ENCODE measurements at regions not wholly inside any gene's neighbourhood (a gene's known extent, or its start where the extent isn't known, plus 50 kb on each side); places are given as distances from the start of the nearest gene placed in this dataset.
A peak's percentile ranks its signal among the peaks of the same experiment; 100 is the strongest.

DNA sequence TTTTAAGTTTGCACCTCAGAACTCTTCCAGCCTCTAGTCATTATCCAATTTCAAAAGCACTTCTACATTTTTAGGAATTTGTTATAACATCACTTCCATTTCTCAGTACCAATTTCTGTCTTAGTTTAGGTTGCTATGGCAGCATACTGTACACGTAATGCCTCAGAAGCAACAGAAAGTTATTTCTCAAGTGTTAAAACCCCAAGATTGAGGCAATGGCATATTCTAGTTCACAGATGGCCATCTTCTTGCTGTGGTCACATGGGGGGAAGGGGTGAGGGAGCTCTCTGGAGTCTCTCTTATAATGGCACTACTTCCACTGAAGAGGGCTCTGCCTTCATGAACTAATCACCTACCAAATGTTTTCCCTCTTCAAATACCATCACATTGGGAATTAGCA, 220.3 kb upstream of the CTSO start:
- Histone ChIP-seq H3K4me1 (no peaks in the 10 kb centered on the region), H3K27ac (no peak overlapping the region), H3K27me3 (no peaks in the 10 kb centered on the region), H3K9me3 (no peaks in the 10 kb centered on the region), H3K36me3 (no peaks in the 10 kb centered on the region), H3K4me3 (no peak overlapping the region)
- no peak for ATAC-seq
- whole genome bisulfite sequencing, 2 donors (ENCODE audit: low coverage in 1 of 2): 75 to 86% methylated on average over 1 of the region's 1 CpG
- no peak for TF ChIP-seq POLR2A (IDR thresholded peaks at IDR 0.05)
- TF ChIP-seq EP300 (IDR thresholded peaks at IDR 0.05): no peak
- TF ChIP-seq POLR2AphosphoS5 (IDR thresholded peaks at IDR 0.05): no peak
- no peak for TF ChIP-seq CTCF (IDR thresholded peaks at IDR 0.05)

GRCh38 chr4:156173486-156173885, 219.8 kb upstream of the CTSO start:
- Histone ChIP-seq H3K27ac (no peak overlapping the region), H3K27me3 (no peaks in the 10 kb centered on the region), H3K36me3 (no peaks in the 10 kb centered on the region), H3K4me1 (no peaks in the 10 kb centered on the region), H3K4me3 (no peak overlapping the region), H3K9me3 (no peaks in the 10 kb centered on the region)
- ATAC-seq: no peak
- TF ChIP-seq POLR2A (IDR thresholded peaks at IDR 0.05) (no peak), CTCF (IDR thresholded peaks at IDR 0.05) (no peak), EP300 (IDR thresholded peaks at IDR 0.05) (no peak), POLR2AphosphoS5 (IDR thresholded peaks at IDR 0.05) (no peak)

DNA sequence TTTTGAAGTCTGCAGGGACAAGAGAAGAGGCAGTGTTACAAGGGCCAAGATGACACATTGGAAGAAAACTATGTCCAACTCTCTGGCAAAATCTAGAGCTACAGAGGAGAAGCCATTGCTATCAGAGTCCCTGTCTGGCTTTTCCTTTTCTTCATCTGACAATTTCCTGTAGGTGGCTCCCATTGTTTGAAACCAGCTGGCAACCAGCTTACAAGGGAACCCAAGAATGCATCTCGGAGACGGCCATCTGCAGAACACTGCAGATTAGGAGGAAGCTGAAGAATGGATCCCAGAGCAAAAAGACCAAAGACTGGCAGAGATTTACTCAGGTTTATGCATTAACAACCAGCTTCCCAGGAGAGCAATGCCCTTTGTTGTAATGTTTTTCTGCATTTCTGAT, 216.2 kb upstream of the CTSO start:
- Histone ChIP-seq H3K36me3 (no peaks in the 10 kb centered on the region), H3K27me3 (no peaks in the 10 kb centered on the region), H3K27ac (no peak overlapping the region), H3K4me1 (no peaks in the 10 kb centered on the region), H3K4me3 (no peak overlapping the region), H3K9me3 (no peaks in the 10 kb centered on the region)
- no peak for ATAC-seq
- WGBS, 2 donors (ENCODE audit: low coverage in 1 of 2): 36 to 95% methylated on average over 2 of the region's 2 CpGs
- TF ChIP-seq POLR2A (IDR thresholded peaks at IDR 0.05) (no peak), EP300 (IDR thresholded peaks at IDR 0.05) (no peak), POLR2AphosphoS5 (IDR thresholded peaks at IDR 0.05) (no peak), CTCF (IDR thresholded peaks at IDR 0.05) (no peak)

GRCh38 chr4:156169011-156169410, 215.3 kb upstream of the CTSO start:
- Histone ChIP-seq H3K9me3 (no peaks in the 10 kb centered on the region), H3K27ac (no peak overlapping the region), H3K4me1 (no peaks in the 10 kb centered on the region), H3K27me3 (no peaks in the 10 kb centered on the region), H3K36me3 (no peaks in the 10 kb centered on the region), H3K4me3 (no peak overlapping the region)
- peak; percentile 39 for ATAC-seq
- TF ChIP-seq EP300 (IDR thresholded peaks at IDR 0.05) (no peak), CTCF (IDR thresholded peaks at IDR 0.05) (peak in 2 of 4 experiments; percentile 20 to 59)
- 22% methylated on average over 3 of the region's 3 CpGs; no CpG with 5 or more reads in 1 of the 2 donors for WGBS, 2 donors (ENCODE audit: low coverage in 1 of 2)

DNA sequence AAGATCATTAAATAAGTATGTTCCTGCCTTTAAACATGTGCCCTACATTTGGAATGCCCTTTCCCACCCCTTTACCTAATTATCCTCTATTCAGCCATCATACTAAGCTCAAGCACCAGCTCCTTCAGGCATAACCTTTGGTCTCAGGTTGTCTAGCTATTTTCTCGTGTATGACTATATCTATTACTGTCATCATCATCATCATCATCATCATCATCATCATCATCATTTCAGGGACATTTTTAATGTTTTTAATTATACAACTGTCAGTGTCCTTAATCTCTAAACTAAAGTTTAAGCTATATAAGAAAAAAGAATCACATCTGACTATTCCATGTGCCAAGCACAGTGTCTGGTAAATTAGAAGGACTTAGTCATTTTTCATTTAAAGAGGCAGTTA, 214.6 kb upstream of the CTSO start:
- 30 to 79% methylated on average over 1 of the region's 1 CpG for WGBS, 2 donors (ENCODE audit: low coverage in 1 of 2)
- H3K4me3 ChIP-seq: no peak overlapping the region
- no peaks in the 10 kb centered on the region for H3K36me3 ChIP-seq
- TF ChIP-seq EP300 (IDR thresholded peaks at IDR 0.05) (no peak), POLR2A (IDR thresholded peaks at IDR 0.05) (no peak), POLR2AphosphoS5 (IDR thresholded peaks at IDR 0.05) (no peak), CTCF (IDR thresholded peaks at IDR 0.05) (no peak)
- H3K4me1 ChIP-seq: no peaks in the 10 kb centered on the region
- H3K27ac ChIP-seq: no peak overlapping the region
- no peaks in the 10 kb centered on the region for H3K9me3 ChIP-seq
- no peak for ATAC-seq
- no peaks in the 10 kb centered on the region for H3K27me3 ChIP-seq

Data from gastroesophageal sphincter (tissue), 4 donors.